ENCODE measurements at regions not wholly inside any gene's neighbourhood (a gene's known extent, or its start where the extent isn't known, plus 50 kb on each side); places are given as distances from the start of the nearest gene placed in this dataset.

GRCh38 chr10:61066661-61067344 lies 122.8 kb upstream of the RHOBTB1 start:
- no peak overlapping the region for H3K4me2 ChIP-seq (ENCODE audit: low read length)
- H3K27ac ChIP-seq (ENCODE audit: low read length) = no peak overlapping the region

GRCh38 chr10:61065051-61065450 lies 121.1 kb upstream of the RHOBTB1 start:
- ChIA-PET POLR2A (ENCODE audit: unreplicated experiment) (no interaction called here), CTCF (no interaction called here)
- TF ChIP-seq EZH2phosphoT487 (IDR thresholded peaks at IDR 0.05; ENCODE audit: borderline replicate concordance, low read length) (no peak), EZH2 (IDR thresholded peaks at IDR 0.05; ENCODE audit: low read length, unreplicated experiment) (no peak), CTCF (conservative IDR thresholded peaks at IDR 0.05; ENCODE audit: low read depth, low read length) (no peak)
- Histone ChIP-seq H3K27me3 (ENCODE audit: low read length) (peaks cover 43% of the 10 kb centered on the region), H3K27ac (ENCODE audit: low read length) (no peak overlapping the region), H3F3A (ENCODE audit: low read length, unreplicated experiment) (no peaks in the 10 kb centered on the region), H3K9me3 (ENCODE audit: low read length) (no peaks in the 10 kb centered on the region), H3K4me2 (ENCODE audit: low read length) (no peak overlapping the region), H2AFZ (ENCODE audit: low read length) (no peak overlapping the region), H4K20me1 (ENCODE audit: low read length) (no peaks in the 10 kb centered on the region), H3K79me2 (ENCODE audit: low read length) (no peaks in the 10 kb centered on the region), H3K4me1 (ENCODE audit: insufficient read depth, low read length) (no peaks in the 10 kb centered on the region), H3K9me2 (replicated peaks; ENCODE audit: low read length) (no peaks in the 10 kb centered on the region), H3K4me3 (ENCODE audit: low read length) (no peak overlapping the region), H3K9ac (ENCODE audit: low read length) (no peak overlapping the region), H3K36me3 (ENCODE audit: low read depth, low read length) (no peaks in the 10 kb centered on the region)
- ATAC-seq = no peak
- no peak for DNase-seq
- BruUV-seq (replicated peaks) = no TSS peak
- intact Hi-C loops (cut with micrococcal nuclease) = no loop called here

More at GRCh38 chr10:61066661-61067344, 122.8 kb upstream of the RHOBTB1 start:
- no peaks in the 10 kb centered on the region for H3K9me2 ChIP-seq (replicated peaks; ENCODE audit: low read length)
- no peaks in the 10 kb centered on the region for H3K36me3 ChIP-seq (ENCODE audit: low read depth, low read length)
- H3K27me3 ChIP-seq (ENCODE audit: low read length) = peaks cover 42% of the 10 kb centered on the region
- no peaks in the 10 kb centered on the region for H3K79me2 ChIP-seq (ENCODE audit: low read length)
- no peaks in the 10 kb centered on the region for H3F3A ChIP-seq (ENCODE audit: low read length, unreplicated experiment)
- H2AFZ ChIP-seq (ENCODE audit: low read length) = no peak overlapping the region
- no peak overlapping the region for H3K4me3 ChIP-seq (ENCODE audit: low read length)
- ATAC-seq (no peak), DNase-seq (no peak)
- intact Hi-C loops (cut with micrococcal nuclease) = no loop called here
- no peaks in the 10 kb centered on the region for H4K20me1 ChIP-seq (ENCODE audit: low read length)
- no TSS peak for BruUV-seq (replicated peaks)
- POLR2A ChIA-PET (ENCODE audit: unreplicated experiment) = no interaction called here
- H3K9me3 ChIP-seq (ENCODE audit: low read length) = no peaks in the 10 kb centered on the region
- H3K4me1 ChIP-seq (ENCODE audit: insufficient read depth, low read length) = no peaks in the 10 kb centered on the region
- TF ChIP-seq EZH2 (IDR thresholded peaks at IDR 0.05; ENCODE audit: low read length, unreplicated experiment) = no peak
- TF ChIP-seq EZH2phosphoT487 (IDR thresholded peaks at IDR 0.05; ENCODE audit: borderline replicate concordance, low read length) = no peak
- TF ChIP-seq CTCF (conservative IDR thresholded peaks at IDR 0.05; ENCODE audit: low read depth, low read length) = no peak
- CTCF ChIA-PET = no interaction called here
- H3K9ac ChIP-seq (ENCODE audit: low read length) = no peak overlapping the region

GRCh38 chr10:61064356-61064755 lies 120.4 kb upstream of the RHOBTB1 start:
- Histone ChIP-seq H4K20me1 (ENCODE audit: low read length) (no peaks in the 10 kb centered on the region), H3K36me3 (ENCODE audit: low read depth, low read length) (no peaks in the 10 kb centered on the region), H3F3A (ENCODE audit: low read length, unreplicated experiment) (no peaks in the 10 kb centered on the region), H3K4me2 (ENCODE audit: low read length) (no peak overlapping the region), H3K27me3 (ENCODE audit: low read length) (peaks cover 43% of the 10 kb centered on the region), H3K9me2 (replicated peaks; ENCODE audit: low read length) (no peaks in the 10 kb centered on the region), H3K4me3 (ENCODE audit: low read length) (no peak overlapping the region), H3K79me2 (ENCODE audit: low read length) (no peaks in the 10 kb centered on the region), H2AFZ (ENCODE audit: low read length) (no peak overlapping the region), H3K9ac (ENCODE audit: low read length) (no peak overlapping the region), H3K4me1 (ENCODE audit: insufficient read depth, low read length) (no peaks in the 10 kb centered on the region), H3K27ac (ENCODE audit: low read length) (no peak overlapping the region), H3K9me3 (ENCODE audit: low read length) (no peaks in the 10 kb centered on the region)
- POLR2A ChIA-PET (ENCODE audit: unreplicated experiment) = no interaction called here
- intact Hi-C loops (cut with micrococcal nuclease) = no loop called here
- CTCF ChIA-PET = no interaction called here
- ATAC-seq (no peak), DNase-seq (no peak)
- BruUV-seq (replicated peaks) = no TSS peak
- TF ChIP-seq EZH2 (IDR thresholded peaks at IDR 0.05; ENCODE audit: low read length, unreplicated experiment) (no peak), EZH2phosphoT487 (IDR thresholded peaks at IDR 0.05; ENCODE audit: borderline replicate concordance, low read length) (no peak), CTCF (conservative IDR thresholded peaks at IDR 0.05; ENCODE audit: low read depth, low read length) (no peak)
